SU-DHL-6 (cell line): ENCODE measurements at regions not wholly inside any gene's neighbourhood (a gene's known extent, or its start where the extent isn't known, plus 50 kb on each side); places are given as distances from the start of the nearest gene placed in this dataset.

Source experiments
- CTCF ChIP-seq: fragments of 200-600 bp; sonication (generic); IDR thresholded peaks from one replicate; pipeline ENCODE4 v1.5.1; 2017; ENCODE audit warnings: antibody characterized with exemption, mild to moderate bottlenecking, low read length, moderate library complexity; ENCODE audit not compliant: insufficient read depth, poor library complexity, severe bottlenecking
- EZH2phosphoT487 ChIP-seq: fragments of 200-600 bp; sonication (generic), shearing (Covaris generic); conservative IDR thresholded peaks from 2 replicates; pipeline ENCODE4 v1.6.1; 2018; ENCODE audit warnings: mild to moderate bottlenecking, antibody characterized with exemption, low read length, moderate library complexity, mixed read lengths

- TF ChIP-seq CTCF (no peak), EZH2phosphoT487 (no peak)
These were observed 99.7 kb upstream of the RAI14 start for GRCh38 chr5:34556509-34556782.
